ENCODE measurements at regions not wholly inside any gene's neighbourhood (a gene's known extent, or its start where the extent isn't known, plus 50 kb on each side); places are given as distances from the start of the nearest gene placed in this dataset.

DNA sequence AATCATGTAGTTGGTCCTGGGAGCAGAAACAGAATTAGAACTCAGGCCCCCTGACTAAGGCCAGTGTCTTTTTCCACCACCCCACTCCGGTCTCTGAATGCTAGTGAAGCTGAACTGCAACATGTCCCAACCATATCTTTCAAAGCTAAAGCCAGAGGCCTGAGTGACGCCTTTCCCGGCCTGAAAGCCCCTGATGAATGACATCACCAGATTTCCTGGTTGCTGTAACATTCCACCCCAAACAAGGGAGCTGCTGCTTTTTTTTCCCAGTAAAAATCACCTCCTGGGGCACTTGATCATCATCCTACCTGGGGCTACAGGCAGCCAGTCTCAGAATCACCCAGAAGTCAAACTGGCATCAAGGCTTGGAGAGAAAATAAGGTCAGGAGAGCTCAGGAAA lies 162.7 kb downstream of the ARL4C start:
- Histone ChIP-seq H4K20me1 (ENCODE audit: control insufficient read depth, insufficient read depth, insufficient read length) (peaks cover 3% of the 10 kb centered on the region), H2BK15ac (ENCODE audit: low read depth, low read length) (no peak overlapping the region), H3K56ac (ENCODE audit: insufficient read length, low read depth, low read length) (no peak overlapping the region), H3T11ph (ENCODE audit: low read length) (no peak overlapping the region), H4K8ac (replicated peaks; ENCODE audit: insufficient read length, low read depth, low read length) (no peak overlapping the region), H3K9ac (ENCODE audit: extremely low read depth, insufficient read length, low read length) (no peak overlapping the region), H4K91ac (ENCODE audit: insufficient read length, low read depth, low read length) (no peak overlapping the region), H3K23me2 (ENCODE audit: insufficient read length, low read depth, low read length, poor library complexity, severe bottlenecking) (no peaks in the 10 kb centered on the region), H3K4ac (ENCODE audit: low read depth, low read length) (no peak overlapping the region), H3K4me1 (ENCODE audit: insufficient read depth, low read length) (no peaks in the 10 kb centered on the region), H3K79me1 (ENCODE audit: insufficient read depth, low read depth, low read length, poor library complexity, severe bottlenecking) (no peaks in the 10 kb centered on the region), H2BK20ac (ENCODE audit: low read depth, low read length, poor library complexity, severe bottlenecking) (no peak overlapping the region), H3K4me2 (ENCODE audit: insufficient read depth, insufficient read length, low read length) (no peak overlapping the region), H2AFZ (ENCODE audit: low read length) (no peak overlapping the region), H2BK5ac (ENCODE audit: insufficient read length, low read length) (no peak overlapping the region), H4K5ac (ENCODE audit: insufficient read length, low read depth, low read length) (no peak overlapping the region), H3K27me3 (ENCODE audit: insufficient read depth, low read length) (no peaks in the 10 kb centered on the region), H3K14ac (ENCODE audit: insufficient read depth, low read length) (no peak overlapping the region), H3K18ac (ENCODE audit: insufficient read length, low read depth, low read length) (no peak overlapping the region), H2BK120ac (ENCODE audit: low read depth, low read length, poor library complexity, severe bottlenecking) (no peak overlapping the region), H3K23ac (ENCODE audit: insufficient read length, low read depth, low read length) (no peak overlapping the region), H3K27ac (ENCODE audit: insufficient read length, low read depth, low read length) (no peak overlapping the region), H3K9me3 (ENCODE audit: control insufficient read depth, low read depth, low read length) (no peaks in the 10 kb centered on the region), H3K79me2 (ENCODE audit: insufficient read depth, low read length) (no peaks in the 10 kb centered on the region), H2AK5ac (ENCODE audit: insufficient read length, low read length) (no peak overlapping the region), H2BK12ac (ENCODE audit: insufficient read length, low read depth, low read length) (no peak overlapping the region)
- TF ChIP-seq, protein P1, sequence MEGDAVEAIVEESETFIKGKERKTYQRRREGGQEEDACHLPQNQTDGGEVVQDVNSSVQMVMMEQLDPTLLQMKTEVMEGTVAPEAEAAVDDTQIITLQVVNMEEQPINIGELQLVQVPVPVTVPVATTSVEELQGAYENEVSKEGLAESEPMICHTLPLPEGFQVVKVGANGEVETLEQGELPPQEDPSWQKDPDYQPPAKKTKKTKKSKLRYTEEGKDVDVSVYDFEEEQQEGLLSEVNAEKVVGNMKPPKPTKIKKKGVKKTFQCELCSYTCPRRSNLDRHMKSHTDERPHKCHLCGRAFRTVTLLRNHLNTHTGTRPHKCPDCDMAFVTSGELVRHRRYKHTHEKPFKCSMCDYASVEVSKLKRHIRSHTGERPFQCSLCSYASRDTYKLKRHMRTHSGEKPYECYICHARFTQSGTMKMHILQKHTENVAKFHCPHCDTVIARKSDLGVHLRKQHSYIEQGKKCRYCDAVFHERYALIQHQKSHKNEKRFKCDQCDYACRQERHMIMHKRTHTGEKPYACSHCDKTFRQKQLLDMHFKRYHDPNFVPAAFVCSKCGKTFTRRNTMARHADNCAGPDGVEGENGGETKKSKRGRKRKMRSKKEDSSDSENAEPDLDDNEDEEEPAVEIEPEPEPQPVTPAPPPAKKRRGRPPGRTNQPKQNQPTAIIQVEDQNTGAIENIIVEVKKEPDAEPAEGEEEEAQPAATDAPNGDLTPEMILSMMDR (conservative IDR thresholded peaks at IDR 0.05) = no peak
- peaks cover 25 to 31% of the 10 kb centered on the region in 2 experiments for H3K4me1 Mint-ChIP-seq
- no CpG with 5 or more reads among the region's 3 CpGs for WGBS (ENCODE audit: extremely low coverage, insufficient read length, low lambda C conversion rate)
- no peak for DNase-seq
- H3K27ac Mint-ChIP-seq = peak overlapping the region in 2 of 3 experiments; percentile 22 to 88; a peak in 2 of 7 replicates
- no peak overlapping the region for H3K4me3 Mint-ChIP-seq
- H3K9me3 Mint-ChIP-seq = no peaks in the 10 kb centered on the region
- peaks cover 13% of the 10 kb centered on the region for H3K27me3 Mint-ChIP-seq (ENCODE audit: low read depth)
- H3K36me3 Mint-ChIP-seq (ENCODE audit: insufficient read depth in 1 of 3, low read depth in 3 of 3) = no peaks in the 10 kb centered on the region

All from H9 (cell line).